Upper lobe of left lung (tissue), 6 donors: ENCODE measurements at regions not wholly inside any gene's neighbourhood (a gene's known extent, or its start where the extent isn't known, plus 50 kb on each side); places are given as distances from the start of the nearest gene placed in this dataset.
A peak's percentile ranks its signal among the peaks of the same experiment; 100 is the strongest.

Source experiments
- ATAC-seq, 2 donors: fragments of 200-7000 bp; cut with Tn5 transposase; one replicate each; pipeline ENCODE4 v1.9.1; 2022; ENCODE audit warnings: mild to moderate bottlenecking in 2 of 2, moderate library complexity in 2 of 2; ENCODE audit not compliant: low FRiP score in 2 of 2
- DNase-seq, 2 donors: peaks; one replicate each; pipeline ENCODE4 v3.0.0-alpha.2; 2019 to 2020
- H3K27ac ChIP-seq, 4 donors: fragments of 200-600 bp; sonication (generic); one replicate each; pipeline ENCODE4 v1.5.1; 2016 to 2019
- H3K27me3 ChIP-seq, 4 donors: fragments of 200-600 bp; sonication (generic); one replicate each; pipeline ENCODE4 v1.5.1; 2017 to 2019
- H3K36me3 ChIP-seq, 4 donors: fragments of 200-600 bp; sonication (generic); one replicate each; pipeline ENCODE4 v1.5.1; 2016 to 2019
- H3K4me1 ChIP-seq, 4 donors: fragments of 200-600 bp; sonication (generic); one replicate each; pipeline ENCODE4 v1.5.1; 2018 to 2019
- H3K4me3 ChIP-seq, 4 donors: fragments of 200-600 bp; sonication (generic); one replicate each; pipeline ENCODE4 v1.5.1; 2017 to 2019; ENCODE audit warnings: mild to moderate bottlenecking in 2 of 4, moderate library complexity in 1 of 4
- H3K9me3 ChIP-seq, 4 donors: fragments of 200-600 bp; sonication (generic); one replicate each; pipeline ENCODE4 v1.5.1; 2018 to 2019
- EP300 ChIP-seq, 4 donors: sonication (generic); formaldehyde crosslinking; IDR thresholded peaks; one replicate each; pipeline ENCODE4 v1.5.1; 2017; ENCODE audit warnings: antibody characterized with exemption in 4 of 4, control low read depth in 2 of 4
- POLR2A ChIP-seq, 4 donors: fragments of 450-650 bp; IDR thresholded peaks; one replicate each; pipeline ENCODE4 v1.5.1; 2016 to 2017; ENCODE audit warnings: antibody characterized with exemption in 4 of 4, mild to moderate bottlenecking in 2 of 4
- POLR2AphosphoS5 ChIP-seq, 2 donors: sonication (generic); formaldehyde crosslinking; IDR thresholded peaks; one replicate each; pipeline ENCODE4 v1.5.1; 2017; ENCODE audit warnings: antibody characterized with exemption in 2 of 2
- WGBS, 2 donors: methylation state at CpG; one replicate each; pipeline ENCODE4 v1.1.5; 2017 to 2018; 5-methylcytosine and 5-hydroxymethylcytosine counted together
- TF ChIP-seq, protein P1 (sequence below), 6 experiments: fragments of 450-650 bp in 4 of 6; fragments of 200-600 bp in 2 of 6; sonication (generic) in 2 of 6; IDR thresholded peaks; one replicate each; pipeline ENCODE4 v1.5.1; 2016 to 2019; ENCODE audit warnings: antibody characterized with exemption in 6 of 6
- donor health status: DM: no; HTN: no; CAD: no; lungs with moderate emphysema.
- donor health status: DM: no; HTN: yes; CAD: no; lungs with severe emphysema.

GRCh38 chr1:214127705-214128104 lies 139.9 kb downstream of the PROX1 start:
- Histone ChIP-seq H3K27ac (no peak overlapping the region), H3K27me3 (no peaks in the 10 kb centered on the region), H3K4me3 (no peak overlapping the region), H3K36me3 (no peaks in the 10 kb centered on the region), H3K4me1 (peaks cover 0 to 2% (median 0%) of the 10 kb centered on the region in 4 donors), H3K9me3 (no peaks in the 10 kb centered on the region)
- ATAC-seq (no peak), DNase-seq (no peak)
- whole genome bisulfite sequencing, 2 donors = 87 to 94% methylated on average over 4 of the region's 4 CpGs
- TF ChIP-seq POLR2AphosphoS5 (IDR thresholded peaks at IDR 0.05) = no peak
- TF ChIP-seq, protein P1, sequence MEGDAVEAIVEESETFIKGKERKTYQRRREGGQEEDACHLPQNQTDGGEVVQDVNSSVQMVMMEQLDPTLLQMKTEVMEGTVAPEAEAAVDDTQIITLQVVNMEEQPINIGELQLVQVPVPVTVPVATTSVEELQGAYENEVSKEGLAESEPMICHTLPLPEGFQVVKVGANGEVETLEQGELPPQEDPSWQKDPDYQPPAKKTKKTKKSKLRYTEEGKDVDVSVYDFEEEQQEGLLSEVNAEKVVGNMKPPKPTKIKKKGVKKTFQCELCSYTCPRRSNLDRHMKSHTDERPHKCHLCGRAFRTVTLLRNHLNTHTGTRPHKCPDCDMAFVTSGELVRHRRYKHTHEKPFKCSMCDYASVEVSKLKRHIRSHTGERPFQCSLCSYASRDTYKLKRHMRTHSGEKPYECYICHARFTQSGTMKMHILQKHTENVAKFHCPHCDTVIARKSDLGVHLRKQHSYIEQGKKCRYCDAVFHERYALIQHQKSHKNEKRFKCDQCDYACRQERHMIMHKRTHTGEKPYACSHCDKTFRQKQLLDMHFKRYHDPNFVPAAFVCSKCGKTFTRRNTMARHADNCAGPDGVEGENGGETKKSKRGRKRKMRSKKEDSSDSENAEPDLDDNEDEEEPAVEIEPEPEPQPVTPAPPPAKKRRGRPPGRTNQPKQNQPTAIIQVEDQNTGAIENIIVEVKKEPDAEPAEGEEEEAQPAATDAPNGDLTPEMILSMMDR (IDR thresholded peaks at IDR 0.05) = no peak

DNA sequence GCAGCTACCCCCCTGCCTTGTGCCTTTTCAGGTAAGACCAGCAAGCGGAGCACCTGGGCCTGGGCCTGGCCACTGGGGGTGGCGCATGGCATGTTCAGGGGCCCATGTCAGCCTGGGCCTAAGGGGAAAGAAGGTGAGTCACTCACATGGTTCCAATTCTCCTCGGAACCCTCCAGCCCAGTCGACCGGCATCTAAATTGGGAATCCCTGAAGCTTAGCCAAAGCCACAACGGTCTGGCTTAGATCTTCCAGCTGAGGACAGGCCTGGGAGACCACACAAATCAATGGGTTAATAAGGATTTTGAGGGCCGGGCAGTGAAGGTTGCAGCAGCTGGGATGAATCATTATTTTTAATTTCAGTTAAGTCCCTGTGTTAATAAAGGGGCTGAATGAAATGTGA lies 145.1 kb upstream of the SMYD2 start:
- no peak overlapping the region for H3K27ac ChIP-seq
- no peaks in the 10 kb centered on the region for H3K4me1 ChIP-seq
- H3K27me3 ChIP-seq = no peaks in the 10 kb centered on the region
- WGBS, 2 donors = 82 to 88% methylated on average over 6 to 7 of the region's 7 CpGs
- no peaks in the 10 kb centered on the region for H3K36me3 ChIP-seq
- no peak for TF ChIP-seq POLR2AphosphoS5 (IDR thresholded peaks at IDR 0.05)
- no peak for TF ChIP-seq EP300 (IDR thresholded peaks at IDR 0.05)
- TF ChIP-seq, protein P1 (IDR thresholded peaks at IDR 0.05) = no peak
- no peak for TF ChIP-seq POLR2A (IDR thresholded peaks at IDR 0.05)
- no peak overlapping the region for H3K4me3 ChIP-seq
- DNase-seq (peak in 1 of 2 donors; percentile 34), ATAC-seq (no peak)
- H3K9me3 ChIP-seq = no peaks in the 10 kb centered on the region

DNA sequence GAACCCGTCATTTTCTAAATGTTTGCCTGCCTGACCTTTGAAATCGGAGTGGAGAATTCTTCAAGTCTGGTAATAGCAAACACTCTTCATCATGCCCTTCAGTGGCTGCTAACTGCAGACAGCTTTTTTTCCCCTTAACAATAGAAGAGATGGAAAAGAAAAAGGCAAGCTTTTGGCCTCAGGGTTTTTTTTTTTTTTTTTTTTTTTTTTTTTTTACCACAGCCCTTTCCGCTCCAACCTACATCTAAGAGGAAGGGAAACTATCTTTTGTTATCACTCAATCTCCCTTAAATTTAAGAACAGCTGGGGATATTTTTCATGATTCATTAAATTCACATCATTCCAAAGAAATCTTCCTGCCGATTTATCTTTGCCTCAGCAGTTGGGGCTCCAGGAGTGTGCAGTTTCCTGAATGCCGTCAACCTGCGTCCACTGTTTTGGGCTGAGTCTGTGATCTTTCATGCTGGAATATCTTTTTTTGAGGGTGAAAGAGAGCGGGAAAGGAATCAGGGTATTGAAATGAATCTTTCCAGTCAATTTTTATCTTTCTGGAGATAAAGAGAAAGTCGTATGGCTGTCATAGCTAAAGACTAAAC lies 144.5 kb upstream of the SMYD2 start:
- Histone ChIP-seq H3K9me3 (no peaks in the 10 kb centered on the region), H3K27me3 (no peaks in the 10 kb centered on the region), H3K4me1 (no peaks in the 10 kb centered on the region), H3K4me3 (no peak overlapping the region), H3K27ac (no peak overlapping the region), H3K36me3 (no peaks in the 10 kb centered on the region)
- no peak for ATAC-seq
- TF ChIP-seq POLR2AphosphoS5 (IDR thresholded peaks at IDR 0.05) (no peak), EP300 (IDR thresholded peaks at IDR 0.05) (no peak), POLR2A (IDR thresholded peaks at IDR 0.05) (no peak)
- TF ChIP-seq, protein P1 (IDR thresholded peaks at IDR 0.05) = no peak
- DNase-seq = no peak
- WGBS, 2 donors = 78 to 79% methylated on average over 8 of the region's 8 CpGs

- Histone ChIP-seq H3K4me3 (no peak overlapping the region), H3K4me1 (no peaks in the 10 kb centered on the region), H3K9me3 (no peaks in the 10 kb centered on the region), H3K27me3 (no peaks in the 10 kb centered on the region), H3K27ac (no peak overlapping the region), H3K36me3 (no peaks in the 10 kb centered on the region)
- no peak for TF ChIP-seq POLR2AphosphoS5 (IDR thresholded peaks at IDR 0.05)
- TF ChIP-seq, protein P1 (IDR thresholded peaks at IDR 0.05) = no peak
- no peak for TF ChIP-seq EP300 (IDR thresholded peaks at IDR 0.05)
- no peak for TF ChIP-seq POLR2A (IDR thresholded peaks at IDR 0.05)
- ATAC-seq = no peak
- no peak for DNase-seq
- 74 to 86% methylated on average over 4 of the region's 4 CpGs for WGBS, 2 donors
Observed at GRCh38 chr1:214141486-214141885, 139.5 kb upstream of the SMYD2 start.
